HCT116 (cell line): ENCODE measurements at regions not wholly inside any gene's neighbourhood (a gene's known extent, or its start where the extent isn't known, plus 50 kb on each side); places are given as distances from the start of the nearest gene placed in this dataset.

Experiments
- ATAC-seq: fragments of 200-7000 bp; cut with Tn5 transposase; 2 replicates; pipeline ENCODE4 v1.9.1; 2020; ENCODE audit warnings: mild to moderate bottlenecking, moderate library complexity
- BruUV-seq: library from RNA; stranded (reverse); fragments of 400-500 nt; replicated peaks from 2 replicates; lab custom pipeline; 2021; lab: Mats Ljungman, UMichigan
- CTCF ChIA-PET: fragments of 300-600 bp; sonication (Branson Sonifier 250); formaldehyde crosslinking; loops from one replicate; lab custom pipeline; 2021; ENCODE audit warnings: antibody characterized with exemption; lab: Charles Lee
- POLR2A ChIA-PET: fragments of 300-600, 350-600 bp; sonication (Branson Sonifier 250); formaldehyde crosslinking; loops from one replicate; lab custom pipeline; 2021; ENCODE audit warnings: antibody characterized with exemption; lab: Charles Lee
- RAD21 ChIA-PET, 2 experiments: fragments of 300-600 bp; sonication (Branson Sonifier 250); formaldehyde crosslinking; loops; one replicate each; lab custom pipeline; 2023; ENCODE audit warnings: low total read pairs in 2 of 2; ENCODE audit not compliant: uncharacterized antibody in 2 of 2, unreplicated experiment in 2 of 2, low non-redundant PET in 1 of 2; lab: Charles Lee
- DNase-seq: peaks from one replicate; pipeline ENCODE4 v3.0.0-alpha.2; 2010; ENCODE audit warnings: low read depth, low spot score
- H2AFZ ChIP-seq: fragments of 200-600 bp; shearing (Covaris generic), sonication (generic); 2 replicates; pipeline ENCODE4 v1.6.1; 2017; ENCODE audit warnings: low read depth, mixed run types, mixed read lengths, antibody characterized with exemption, low read length; ENCODE audit not compliant: poor library complexity, severe bottlenecking
- H3K27ac ChIP-seq: 2 replicates; pipeline ENCODE4 v1.5.1; 2012; ENCODE audit warnings: low read depth, low read length
- H3K27me3 ChIP-seq: fragments of 200-600 bp; sonication (generic); 2 replicates; pipeline ENCODE4 v1.6.1; 2016; ENCODE audit warnings: mixed run types, low read length, mixed read lengths; ENCODE audit not compliant: insufficient read depth
- H3K36me3 ChIP-seq, 2 experiments: fragments of 200-500 bp in 1 of 2; fragments of 200-600 bp in 1 of 2; sonication (Bioruptor generic) in 1 of 2; sonication (generic) in 1 of 2; 2 replicates each; pipeline versions ENCODE4 v1.5.1 to v1.6.1; 2014 to 2016; ENCODE audit warnings: low read length in 2 of 2, inconsistent platforms in 1 of 2, mixed read lengths in 1 of 2, mixed run types in 1 of 2; ENCODE audit not compliant: insufficient read depth in 2 of 2, control insufficient read depth in 1 of 2
- H3K4me1 ChIP-seq, 2 experiments: fragments of 200-600 bp in 1 of 2; sonication (generic) in 1 of 2; 2 replicates each; pipeline versions ENCODE4 v1.5.1 to v1.6.1; 2012 to 2017; ENCODE audit warnings: low read length in 2 of 2, inconsistent platforms in 1 of 2, mild to moderate bottlenecking in 1 of 2, mixed read lengths in 1 of 2, mixed run types in 1 of 2, moderate library complexity in 1 of 2; ENCODE audit not compliant: insufficient read depth in 2 of 2, control insufficient read depth in 1 of 2
- H3K4me2 ChIP-seq: fragments of 200-600 bp; sonication (generic); 2 replicates; pipeline ENCODE4 v1.6.1; 2017; ENCODE audit warnings: mixed run types, low read length, mixed read lengths
- H3K4me3 ChIP-seq, 2 experiments: fragments of 200-600 bp in 1 of 2; sonication (generic) in 1 of 2; replicated peaks in 1 of 2; 2 replicates each; pipeline ENCODE4 v1.5.1; 2011 to 2016; ENCODE audit warnings: low read length in 2 of 2, control low read depth in 1 of 2, low read depth in 1 of 2, mild to moderate bottlenecking in 1 of 2, mixed read lengths in 1 of 2, mixed run types in 1 of 2
- H3K79me2 ChIP-seq: fragments of 200-600 bp; sonication (generic); 2 replicates; pipeline ENCODE4 v1.6.1; 2017; ENCODE audit warnings: mild to moderate bottlenecking, mixed run types, low read length, moderate library complexity, mixed read lengths; ENCODE audit not compliant: insufficient read depth
- H3K9ac ChIP-seq: fragments of 200-600 bp; sonication (generic); 2 replicates; pipeline ENCODE4 v1.6.1; 2016; ENCODE audit warnings: low read length, mixed read lengths
- H3K9me2 ChIP-seq: fragments of 200-600 bp; sonication (generic), shearing (Covaris generic); 2 replicates; pipeline ENCODE4 v1.6.1; 2017; ENCODE audit warnings: mixed run types, mild to moderate bottlenecking, moderate library complexity; ENCODE audit not compliant: insufficient read depth
- H3K9me3 ChIP-seq, 2 experiments: fragments of 200-500 bp in 1 of 2; fragments of 200-600 bp in 1 of 2; sonication (Bioruptor generic) in 1 of 2; sonication (generic) in 1 of 2; 2 replicates each; pipeline ENCODE4 v1.6.1; 2014 to 2017; ENCODE audit warnings: low read length in 2 of 2, mixed read lengths in 2 of 2, inconsistent platforms in 1 of 2, low read depth in 1 of 2, mild to moderate bottlenecking in 1 of 2, mixed run types in 1 of 2, moderate library complexity in 1 of 2; ENCODE audit not compliant: control insufficient read depth in 1 of 2, insufficient read depth in 1 of 2
- H4K20me1 ChIP-seq: fragments of 200-600 bp; sonication (generic), shearing (Covaris generic); 2 replicates; pipeline ENCODE4 v1.6.1; 2017; ENCODE audit warnings: mixed run types, mild to moderate bottlenecking, moderate library complexity; ENCODE audit not compliant: insufficient read depth
- EGR1 ChIP-seq: IDR thresholded peaks from 2 replicates; pipeline ENCODE4 v1.6.1; 2012; ENCODE audit warnings: low read depth
- EZH2 ChIP-seq: fragments of 200-600 bp; sonication (generic); IDR thresholded peaks from 2 replicates; pipeline ENCODE4 v1.6.1; 2017; ENCODE audit warnings: antibody characterized with exemption, mixed run types
- EZH2phosphoT487 ChIP-seq: fragments of 200-600 bp; IDR thresholded peaks from 2 replicates; pipeline ENCODE4 v1.6.1; 2018; ENCODE audit warnings: antibody characterized with exemption, borderline replicate concordance
- FOSL1 ChIP-seq: IDR thresholded peaks from 2 replicates; pipeline ENCODE4 v1.6.1; 2012; ENCODE audit warnings: low read depth
- JUND ChIP-seq: IDR thresholded peaks from 2 replicates; pipeline ENCODE4 v1.6.1; 2012
- POLR2A ChIP-seq: IDR thresholded peaks from 2 replicates; pipeline ENCODE4 v1.7.0; 2011; ENCODE audit warnings: borderline replicate concordance; ENCODE audit not compliant: insufficient read depth, insufficient read length; ENCODE audit errors: extremely low read depth
- POLR2AphosphoS5 ChIP-seq: IDR thresholded peaks from 2 replicates; pipeline ENCODE4 v1.6.1; 2011; ENCODE audit warnings: mild to moderate bottlenecking, low read depth, low read length, moderate library complexity
- SIN3A ChIP-seq: IDR thresholded peaks from 2 replicates; pipeline ENCODE4 v1.6.1; 2012; ENCODE audit warnings: low read depth
- SP1 ChIP-seq: IDR thresholded peaks from 2 replicates; pipeline ENCODE4 v1.6.1; 2012; ENCODE audit warnings: low read depth
- ZFX ChIP-seq: fragments of 450-650 bp; IDR thresholded peaks from 2 replicates; pipeline ENCODE4 v1.6.1; 2017
- ZNF274 ChIP-seq: fragments of 200-500 bp; sonication (Bioruptor generic); IDR thresholded peaks from 2 replicates; pipeline ENCODE4 v1.6.1; 2014; ENCODE audit warnings: mild to moderate bottlenecking, low read depth, low read length, inconsistent platforms
- intact Hi-C: fragments of 100-400 bp; cut with micrococcal nuclease; formaldehyde crosslinking; loops from 2 replicates; pipeline ENCODE4 v1.10.0; 2022
- TF ChIP-seq, protein P1 (sequence below): IDR thresholded peaks from 2 replicates; pipeline ENCODE4 v1.6.1; 2012
- TF ChIP-seq, protein P2 (sequence below): IDR thresholded peaks from 2 replicates; pipeline ENCODE4 v1.6.1; 2011; ENCODE audit warnings: mild to moderate bottlenecking, low read length, moderate library complexity; ENCODE audit not compliant: insufficient replicate concordance; ENCODE audit errors: extremely low read depth
- TF ChIP-seq, protein P3 (sequence below): IDR thresholded peaks from 2 replicates; pipeline ENCODE4 v1.6.1; 2012; ENCODE audit warnings: low read depth
- TF ChIP-seq, protein P4 (sequence below), 3 experiments: fragments of 200-600 bp in 1 of 3; sonication (generic) in 1 of 3; IDR thresholded peaks in 2 of 3; conservative IDR thresholded peaks in 1 of 3; 2 replicates each; pipeline ENCODE4 v1.5.1; 2012 to 2017; ENCODE audit warnings: low read depth in 2 of 3, low read length in 2 of 3, antibody characterized with exemption in 1 of 3, borderline replicate concordance in 1 of 3, control low read depth in 1 of 3, mild to moderate bottlenecking in 1 of 3, mixed read lengths in 1 of 3, mixed run types in 1 of 3, moderate library complexity in 1 of 3; ENCODE audit not compliant: insufficient read depth in 1 of 3

DNA sequence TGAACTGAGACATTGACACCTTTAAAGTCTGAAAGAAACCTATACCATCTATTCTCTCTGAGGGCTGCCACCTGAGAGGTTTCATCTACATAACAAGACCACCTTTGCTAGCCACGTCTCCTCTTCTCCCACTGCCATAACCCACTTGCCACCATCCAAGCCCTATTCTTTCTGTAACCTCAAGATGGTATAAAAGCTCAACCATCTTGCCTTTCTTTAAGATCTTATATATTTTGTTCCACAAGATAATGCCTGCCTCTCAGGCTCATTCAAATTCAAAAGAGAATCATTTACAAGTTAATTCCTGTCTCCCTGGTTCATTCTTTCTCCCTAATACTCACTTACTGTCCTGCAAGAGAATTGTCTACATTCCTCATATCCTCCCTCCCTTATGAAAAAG, 192.5 kb downstream of the OTOR start:
- DNase-seq, result no peak
- Histone ChIP-seq H3K9ac (no peak overlapping the region), H3K27me3 (0 out of 2 replicates have a peak, but pooled peaks cover 7% of the 10 kb centered on the region), H3K4me2 (no peak overlapping the region), H4K20me1 (no peaks in the 10 kb centered on the region), H3K4me1 (no peaks in the 10 kb centered on the region), H3K27ac (no peak overlapping the region), H3K79me2 (no peaks in the 10 kb centered on the region), H3K36me3 (no peaks in the 10 kb centered on the region), H2AFZ (no peak overlapping the region), H3K4me3 (no peak overlapping the region), H3K9me2 (no peaks in the 10 kb centered on the region), H3K9me3 (no peaks in the 10 kb centered on the region)
- no TSS peak for BruUV-seq
- ATAC-seq, result no peak
- intact Hi-C loops, result no loop called here
- TF ChIP-seq SIN3A (no peak), ZNF274 (no peak), SP1 (no peak), FOSL1 (no peak), POLR2A (no peak), EZH2 (no peak), JUND (no peak), EGR1 (no peak), EZH2phosphoT487 (no peak), POLR2AphosphoS5 (no peak), ZFX (no peak)
- TF ChIP-seq, protein P1, sequence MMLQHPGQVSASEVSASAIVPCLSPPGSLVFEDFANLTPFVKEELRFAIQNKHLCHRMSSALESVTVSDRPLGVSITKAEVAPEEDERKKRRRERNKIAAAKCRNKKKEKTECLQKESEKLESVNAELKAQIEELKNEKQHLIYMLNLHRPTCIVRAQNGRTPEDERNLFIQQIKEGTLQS, result no peak
- TF ChIP-seq, protein P2, sequence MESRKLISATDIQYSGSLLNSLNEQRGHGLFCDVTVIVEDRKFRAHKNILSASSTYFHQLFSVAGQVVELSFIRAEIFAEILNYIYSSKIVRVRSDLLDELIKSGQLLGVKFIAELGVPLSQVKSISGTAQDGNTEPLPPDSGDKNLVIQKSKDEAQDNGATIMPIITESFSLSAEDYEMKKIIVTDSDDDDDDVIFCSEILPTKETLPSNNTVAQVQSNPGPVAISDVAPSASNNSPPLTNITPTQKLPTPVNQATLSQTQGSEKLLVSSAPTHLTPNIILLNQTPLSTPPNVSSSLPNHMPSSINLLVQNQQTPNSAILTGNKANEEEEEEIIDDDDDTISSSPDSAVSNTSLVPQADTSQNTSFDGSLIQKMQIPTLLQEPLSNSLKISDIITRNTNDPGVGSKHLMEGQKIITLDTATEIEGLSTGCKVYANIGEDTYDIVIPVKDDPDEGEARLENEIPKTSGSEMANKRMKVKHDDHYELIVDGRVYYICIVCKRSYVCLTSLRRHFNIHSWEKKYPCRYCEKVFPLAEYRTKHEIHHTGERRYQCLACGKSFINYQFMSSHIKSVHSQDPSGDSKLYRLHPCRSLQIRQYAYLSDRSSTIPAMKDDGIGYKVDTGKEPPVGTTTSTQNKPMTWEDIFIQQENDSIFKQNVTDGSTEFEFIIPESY, result no peak
- TF ChIP-seq, protein P3, sequence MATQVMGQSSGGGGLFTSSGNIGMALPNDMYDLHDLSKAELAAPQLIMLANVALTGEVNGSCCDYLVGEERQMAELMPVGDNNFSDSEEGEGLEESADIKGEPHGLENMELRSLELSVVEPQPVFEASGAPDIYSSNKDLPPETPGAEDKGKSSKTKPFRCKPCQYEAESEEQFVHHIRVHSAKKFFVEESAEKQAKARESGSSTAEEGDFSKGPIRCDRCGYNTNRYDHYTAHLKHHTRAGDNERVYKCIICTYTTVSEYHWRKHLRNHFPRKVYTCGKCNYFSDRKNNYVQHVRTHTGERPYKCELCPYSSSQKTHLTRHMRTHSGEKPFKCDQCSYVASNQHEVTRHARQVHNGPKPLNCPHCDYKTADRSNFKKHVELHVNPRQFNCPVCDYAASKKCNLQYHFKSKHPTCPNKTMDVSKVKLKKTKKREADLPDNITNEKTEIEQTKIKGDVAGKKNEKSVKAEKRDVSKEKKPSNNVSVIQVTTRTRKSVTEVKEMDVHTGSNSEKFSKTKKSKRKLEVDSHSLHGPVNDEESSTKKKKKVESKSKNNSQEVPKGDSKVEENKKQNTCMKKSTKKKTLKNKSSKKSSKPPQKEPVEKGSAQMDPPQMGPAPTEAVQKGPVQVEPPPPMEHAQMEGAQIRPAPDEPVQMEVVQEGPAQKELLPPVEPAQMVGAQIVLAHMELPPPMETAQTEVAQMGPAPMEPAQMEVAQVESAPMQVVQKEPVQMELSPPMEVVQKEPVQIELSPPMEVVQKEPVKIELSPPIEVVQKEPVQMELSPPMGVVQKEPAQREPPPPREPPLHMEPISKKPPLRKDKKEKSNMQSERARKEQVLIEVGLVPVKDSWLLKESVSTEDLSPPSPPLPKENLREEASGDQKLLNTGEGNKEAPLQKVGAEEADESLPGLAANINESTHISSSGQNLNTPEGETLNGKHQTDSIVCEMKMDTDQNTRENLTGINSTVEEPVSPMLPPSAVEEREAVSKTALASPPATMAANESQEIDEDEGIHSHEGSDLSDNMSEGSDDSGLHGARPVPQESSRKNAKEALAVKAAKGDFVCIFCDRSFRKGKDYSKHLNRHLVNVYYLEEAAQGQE, result no peak
- TF ChIP-seq, protein P4, sequence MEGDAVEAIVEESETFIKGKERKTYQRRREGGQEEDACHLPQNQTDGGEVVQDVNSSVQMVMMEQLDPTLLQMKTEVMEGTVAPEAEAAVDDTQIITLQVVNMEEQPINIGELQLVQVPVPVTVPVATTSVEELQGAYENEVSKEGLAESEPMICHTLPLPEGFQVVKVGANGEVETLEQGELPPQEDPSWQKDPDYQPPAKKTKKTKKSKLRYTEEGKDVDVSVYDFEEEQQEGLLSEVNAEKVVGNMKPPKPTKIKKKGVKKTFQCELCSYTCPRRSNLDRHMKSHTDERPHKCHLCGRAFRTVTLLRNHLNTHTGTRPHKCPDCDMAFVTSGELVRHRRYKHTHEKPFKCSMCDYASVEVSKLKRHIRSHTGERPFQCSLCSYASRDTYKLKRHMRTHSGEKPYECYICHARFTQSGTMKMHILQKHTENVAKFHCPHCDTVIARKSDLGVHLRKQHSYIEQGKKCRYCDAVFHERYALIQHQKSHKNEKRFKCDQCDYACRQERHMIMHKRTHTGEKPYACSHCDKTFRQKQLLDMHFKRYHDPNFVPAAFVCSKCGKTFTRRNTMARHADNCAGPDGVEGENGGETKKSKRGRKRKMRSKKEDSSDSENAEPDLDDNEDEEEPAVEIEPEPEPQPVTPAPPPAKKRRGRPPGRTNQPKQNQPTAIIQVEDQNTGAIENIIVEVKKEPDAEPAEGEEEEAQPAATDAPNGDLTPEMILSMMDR (IDR thresholded peaks at IDR 0.05 in 2 of 3, conservative IDR thresholded peaks at IDR 0.05 in 1 of 3; ENCODE audit: borderline replicate concordance in 1 of 3, insufficient read depth in 1 of 3, low read depth in 2 of 3, low read length in 2 of 3), result no peak
- ChIA-PET RAD21 (no interaction called here), POLR2A (no interaction called here), CTCF (no interaction called here)
